ENCODE measurements at regions not wholly inside any gene's neighbourhood (a gene's known extent, or its start where the extent isn't known, plus 50 kb on each side); places are given as distances from the start of the nearest gene placed in this dataset.

GRCh38 chr10:108203905-108204527, 1039.5 kb upstream of the SORCS1 start:
- Mint-ChIP-seq H3K9me3 (peaks cover 7% of the 10 kb centered on the region), H3K4me3 (no peak overlapping the region), H3K27ac (no peak overlapping the region), H3K4me1 (ENCODE audit: low read depth) (no peaks in the 10 kb centered on the region), H3K36me3 (ENCODE audit: low read depth) (no peaks in the 10 kb centered on the region), H3K27me3 (no peaks in the 10 kb centered on the region)

- Mint-ChIP-seq H3K36me3 (ENCODE audit: low read depth) (no peaks in the 10 kb centered on the region), H3K27ac (no peak overlapping the region), H3K9me3 (peaks cover 30% of the 10 kb centered on the region), H3K27me3 (no peaks in the 10 kb centered on the region), H3K4me1 (ENCODE audit: low read depth) (no peaks in the 10 kb centered on the region), H3K4me3 (no peak overlapping the region)
Measured at GRCh38 chr10:108187408-108188012, 1023.0 kb upstream of the SORCS1 start.

GRCh38 chr10:108184114-108184513, 1019.6 kb upstream of the SORCS1 start:
- no peaks in the 10 kb centered on the region for H3K36me3 Mint-ChIP-seq (ENCODE audit: low read depth)
- H3K4me3 Mint-ChIP-seq, result no peak overlapping the region
- no peak overlapping the region for H3K27ac Mint-ChIP-seq
- no peaks in the 10 kb centered on the region for H3K4me1 Mint-ChIP-seq (ENCODE audit: low read depth)
- H3K27me3 Mint-ChIP-seq, result no peaks in the 10 kb centered on the region
- peaks cover 23% of the 10 kb centered on the region for H3K9me3 Mint-ChIP-seq

- Mint-ChIP-seq H3K9me3 (peaks cover 16% of the 10 kb centered on the region), H3K36me3 (ENCODE audit: low read depth) (no peaks in the 10 kb centered on the region), H3K27me3 (no peaks in the 10 kb centered on the region), H3K27ac (no peak overlapping the region), H3K4me3 (no peak overlapping the region), H3K4me1 (ENCODE audit: low read depth) (no peaks in the 10 kb centered on the region)
Measured at GRCh38 chr10:108180878-108181277, 1016.4 kb upstream of the SORCS1 start.

GRCh38 chr10:108169846-108170245, 1005.3 kb upstream of the SORCS1 start:
- H3K36me3 Mint-ChIP-seq (ENCODE audit: low read depth), result no peaks in the 10 kb centered on the region
- no peak overlapping the region for H3K4me3 Mint-ChIP-seq
- peaks cover 14% of the 10 kb centered on the region for H3K9me3 Mint-ChIP-seq
- H3K27ac Mint-ChIP-seq, result no peak overlapping the region
- no peaks in the 10 kb centered on the region for H3K27me3 Mint-ChIP-seq
- no peaks in the 10 kb centered on the region for H3K4me1 Mint-ChIP-seq (ENCODE audit: low read depth)

GRCh38 chr10:108167766-108168165, 1003.3 kb upstream of the SORCS1 start:
- Mint-ChIP-seq H3K36me3 (ENCODE audit: low read depth) (no peaks in the 10 kb centered on the region), H3K4me1 (ENCODE audit: low read depth) (no peaks in the 10 kb centered on the region), H3K9me3 (peaks cover 10% of the 10 kb centered on the region), H3K27me3 (no peaks in the 10 kb centered on the region), H3K27ac (no peak overlapping the region), H3K4me3 (no peak overlapping the region)

GRCh38 chr10:108166401-108166800, 1001.9 kb upstream of the SORCS1 start:
- Mint-ChIP-seq H3K27me3 (no peaks in the 10 kb centered on the region), H3K36me3 (ENCODE audit: low read depth) (no peaks in the 10 kb centered on the region), H3K4me3 (no peak overlapping the region)

GRCh38 chr10:108147346-108147745, 982.8 kb upstream of the SORCS1 start:
- no peaks in the 10 kb centered on the region for H3K4me1 Mint-ChIP-seq (ENCODE audit: low read depth)
- no peaks in the 10 kb centered on the region for H3K36me3 Mint-ChIP-seq (ENCODE audit: low read depth)
- H3K27me3 Mint-ChIP-seq, result no peaks in the 10 kb centered on the region
- H3K9me3 Mint-ChIP-seq, result peaks cover 21% of the 10 kb centered on the region
- no peak overlapping the region for H3K4me3 Mint-ChIP-seq
- no peak overlapping the region for H3K27ac Mint-ChIP-seq

More at GRCh38 chr10:108166401-108166800, 1001.9 kb upstream of the SORCS1 start:
- Mint-ChIP-seq H3K9me3 (peaks cover 8% of the 10 kb centered on the region), H3K27ac (no peak overlapping the region), H3K4me1 (ENCODE audit: low read depth) (no peaks in the 10 kb centered on the region)

GRCh38 chr10:108141064-108141463, 976.6 kb upstream of the SORCS1 start:
- Mint-ChIP-seq H3K9me3 (peaks cover 10% of the 10 kb centered on the region), H3K27ac (no peak overlapping the region), H3K4me3 (no peak overlapping the region), H3K4me1 (ENCODE audit: low read depth) (no peaks in the 10 kb centered on the region), H3K27me3 (no peaks in the 10 kb centered on the region), H3K36me3 (ENCODE audit: low read depth) (no peaks in the 10 kb centered on the region)

GRCh38 chr10:108132303-108132702, 967.8 kb upstream of the SORCS1 start:
- Mint-ChIP-seq H3K9me3 (peaks cover 13% of the 10 kb centered on the region), H3K4me3 (no peak overlapping the region), H3K27ac (no peak overlapping the region), H3K27me3 (no peaks in the 10 kb centered on the region), H3K4me1 (ENCODE audit: low read depth) (no peaks in the 10 kb centered on the region), H3K36me3 (ENCODE audit: low read depth) (no peaks in the 10 kb centered on the region)

- Mint-ChIP-seq H3K36me3 (ENCODE audit: low read depth) (no peaks in the 10 kb centered on the region), H3K4me3 (no peak overlapping the region), H3K27me3 (no peaks in the 10 kb centered on the region), H3K27ac (no peak overlapping the region), H3K9me3 (peaks cover 9% of the 10 kb centered on the region), H3K4me1 (ENCODE audit: low read depth) (no peaks in the 10 kb centered on the region)
Measured at GRCh38 chr10:108130575-108130974, 966.1 kb upstream of the SORCS1 start.

- Mint-ChIP-seq H3K4me1 (ENCODE audit: low read depth) (no peaks in the 10 kb centered on the region), H3K9me3 (no peaks in the 10 kb centered on the region), H3K4me3 (no peak overlapping the region), H3K36me3 (ENCODE audit: low read depth) (no peaks in the 10 kb centered on the region), H3K27ac (no peak overlapping the region), H3K27me3 (no peaks in the 10 kb centered on the region)
Measured at GRCh38 chr10:108112218-108112617, 947.7 kb upstream of the SORCS1 start.

- no peak overlapping the region for H3K4me3 Mint-ChIP-seq
- H3K27ac Mint-ChIP-seq, result no peak overlapping the region
- H3K27me3 Mint-ChIP-seq, result no peaks in the 10 kb centered on the region
- no peaks in the 10 kb centered on the region for H3K9me3 Mint-ChIP-seq
- H3K36me3 Mint-ChIP-seq (ENCODE audit: low read depth), result no peaks in the 10 kb centered on the region
- H3K4me1 Mint-ChIP-seq (ENCODE audit: low read depth), result no peaks in the 10 kb centered on the region
Measured at GRCh38 chr10:108104551-108105156, 940.1 kb upstream of the SORCS1 start.

- Mint-ChIP-seq H3K9me3 (peaks cover 4% of the 10 kb centered on the region), H3K27me3 (no peaks in the 10 kb centered on the region), H3K27ac (no peak overlapping the region), H3K4me1 (ENCODE audit: low read depth) (no peaks in the 10 kb centered on the region), H3K4me3 (no peak overlapping the region), H3K36me3 (ENCODE audit: low read depth) (no peaks in the 10 kb centered on the region)
Measured at GRCh38 chr10:108097258-108097657, 932.8 kb upstream of the SORCS1 start.

- Mint-ChIP-seq H3K9me3 (peaks cover 4% of the 10 kb centered on the region), H3K4me1 (ENCODE audit: low read depth) (no peaks in the 10 kb centered on the region), H3K4me3 (no peak overlapping the region), H3K27me3 (no peaks in the 10 kb centered on the region), H3K27ac (no peak overlapping the region), H3K36me3 (ENCODE audit: low read depth) (no peaks in the 10 kb centered on the region)
Measured at GRCh38 chr10:108095932-108096925, 931.7 kb upstream of the SORCS1 start.
